ENCODE measurements at regions not wholly inside any gene's neighbourhood (a gene's known extent, or its start where the extent isn't known, plus 50 kb on each side); places are given as distances from the start of the nearest gene placed in this dataset.

DNA sequence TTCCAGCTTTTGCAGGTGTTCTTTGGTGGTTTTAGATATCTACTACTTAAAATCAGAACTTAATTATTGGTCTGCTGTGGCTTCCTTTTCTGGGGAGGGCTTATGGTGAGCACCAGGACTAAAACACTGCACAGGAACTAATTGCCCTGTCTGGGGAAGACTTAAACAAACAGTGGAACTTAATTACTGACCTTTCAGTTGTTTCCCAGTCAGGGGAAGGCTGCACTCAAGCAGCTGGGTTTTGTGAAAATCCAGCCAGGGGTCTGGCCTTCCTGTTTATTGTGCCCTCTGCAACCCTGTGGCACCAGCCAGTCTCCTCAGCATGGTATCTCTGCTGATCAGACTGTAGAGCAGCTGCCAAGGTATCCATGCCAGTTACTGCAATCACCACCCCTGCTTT lies 398.2 kb downstream of the ADCYAP1 start:
- TF ChIP-seq GATA2 (IDR thresholded peaks at IDR 0.05; ENCODE audit: low read depth, low read length) (no peak), GATA3 (IDR thresholded peaks at IDR 0.05; ENCODE audit: low read depth, low read length) (no peak)
